Thyroid gland (tissue), 4 donors: ENCODE measurements at regions not wholly inside any gene's neighbourhood (a gene's known extent, or its start where the extent isn't known, plus 50 kb on each side); places are given as distances from the start of the nearest gene placed in this dataset.

Experiments used
- DNase-seq, 2 donors: peaks; one replicate each; pipeline ENCODE4 v3.0.0-alpha.2; 2019
- H3K27ac ChIP-seq, 3 donors: fragments of 200-600 bp; sonication (generic); 1 replicate in 2 of 3; 2 replicates in 1 of 3; pipeline ENCODE4 v1.5.1; 2016 to 2019; ENCODE audit warnings: mild to moderate bottlenecking in 1 of 3, moderate library complexity in 1 of 3
- H3K27me3 ChIP-seq: fragments of 200-600 bp; sonication (generic); one replicate; pipeline ENCODE4 v1.5.1; 2019
- H3K36me3 ChIP-seq, 2 donors: fragments of 200-600 bp; sonication (generic); one replicate each; pipeline ENCODE4 v1.5.1; 2016 to 2019
- H3K4me1 ChIP-seq, 2 donors: fragments of 200-600 bp; sonication (generic); one replicate each; pipeline ENCODE4 v1.5.1; 2017 to 2019
- H3K4me3 ChIP-seq, 3 donors: fragments of 200-600 bp; sonication (generic); replicated peaks in 1 of 3; 1 replicate in 2 of 3; 2 replicates in 1 of 3; pipeline ENCODE4 v1.5.1; 2016; ENCODE audit warnings: mild to moderate bottlenecking in 1 of 3
- H3K9me3 ChIP-seq: fragments of 200-600 bp; sonication (generic); one replicate; pipeline ENCODE4 v1.5.1; 2017
- POLR2A ChIP-seq, 2 donors: fragments of 450-650 bp; IDR thresholded peaks; one replicate each; pipeline ENCODE4 v1.6.1; 2017; ENCODE audit warnings: antibody characterized with exemption in 2 of 2, mild to moderate bottlenecking in 2 of 2, moderate library complexity in 1 of 2
- WGBS, 2 donors: methylation state at CpG; one replicate each; pipeline ENCODE4 v1.1.5; 2017; 5-methylcytosine and 5-hydroxymethylcytosine counted together
- intact Hi-C: fragments of 100-400 bp; cut with DNase I; formaldehyde crosslinking; loops from one replicate; pipeline ENCODE4 v1.15.1; 2023
- TF ChIP-seq, protein P1 (sequence below), 6 experiments: fragments of 200-600 bp in 3 of 6; fragments of 450-650 bp in 3 of 6; sonication (generic) in 3 of 6; IDR thresholded peaks; one replicate each; pipeline ENCODE4 v1.5.1; 2016 to 2019; ENCODE audit warnings: antibody characterized with exemption in 6 of 6, mild to moderate bottlenecking in 2 of 6, inconsistent platforms in 1 of 6, moderate library complexity in 1 of 6

DNA sequence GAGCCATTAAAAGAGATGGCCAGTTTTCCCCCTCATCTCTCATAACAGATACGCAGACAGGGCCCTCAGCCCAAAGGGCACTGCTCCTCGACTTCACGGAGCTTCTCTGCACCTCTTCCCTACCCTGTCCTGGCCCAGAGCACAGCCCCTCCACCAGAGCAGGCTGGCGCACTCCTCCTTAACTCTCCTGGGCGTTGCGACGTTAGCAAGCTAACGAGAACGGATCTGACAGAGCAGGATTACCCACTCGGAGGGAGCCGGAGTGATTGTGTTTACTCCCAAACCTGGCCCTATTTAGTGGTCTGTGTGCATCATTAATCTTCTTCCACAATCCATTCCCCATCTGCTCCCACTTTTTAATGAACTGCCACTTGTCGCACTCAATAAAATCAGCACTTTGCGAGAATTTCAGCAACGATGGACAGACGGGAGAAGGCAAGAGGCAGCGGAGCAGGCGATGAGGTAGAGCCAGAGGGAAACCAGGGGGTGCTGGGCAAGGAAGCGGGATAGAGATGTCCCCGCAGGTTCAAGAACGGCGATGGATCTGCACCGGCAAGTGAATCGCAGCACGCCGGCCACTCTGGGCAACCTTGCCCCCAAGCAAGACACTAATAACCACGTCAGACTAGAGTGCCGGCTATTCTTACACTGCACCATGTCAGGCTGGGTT, 159.4 kb downstream of the BUD13 start:
- no peaks in the 10 kb centered on the region for H3K9me3 ChIP-seq
- no peak for TF ChIP-seq POLR2A (IDR thresholded peaks at IDR 0.05)
- TF ChIP-seq, protein P1, sequence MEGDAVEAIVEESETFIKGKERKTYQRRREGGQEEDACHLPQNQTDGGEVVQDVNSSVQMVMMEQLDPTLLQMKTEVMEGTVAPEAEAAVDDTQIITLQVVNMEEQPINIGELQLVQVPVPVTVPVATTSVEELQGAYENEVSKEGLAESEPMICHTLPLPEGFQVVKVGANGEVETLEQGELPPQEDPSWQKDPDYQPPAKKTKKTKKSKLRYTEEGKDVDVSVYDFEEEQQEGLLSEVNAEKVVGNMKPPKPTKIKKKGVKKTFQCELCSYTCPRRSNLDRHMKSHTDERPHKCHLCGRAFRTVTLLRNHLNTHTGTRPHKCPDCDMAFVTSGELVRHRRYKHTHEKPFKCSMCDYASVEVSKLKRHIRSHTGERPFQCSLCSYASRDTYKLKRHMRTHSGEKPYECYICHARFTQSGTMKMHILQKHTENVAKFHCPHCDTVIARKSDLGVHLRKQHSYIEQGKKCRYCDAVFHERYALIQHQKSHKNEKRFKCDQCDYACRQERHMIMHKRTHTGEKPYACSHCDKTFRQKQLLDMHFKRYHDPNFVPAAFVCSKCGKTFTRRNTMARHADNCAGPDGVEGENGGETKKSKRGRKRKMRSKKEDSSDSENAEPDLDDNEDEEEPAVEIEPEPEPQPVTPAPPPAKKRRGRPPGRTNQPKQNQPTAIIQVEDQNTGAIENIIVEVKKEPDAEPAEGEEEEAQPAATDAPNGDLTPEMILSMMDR (IDR thresholded peaks at IDR 0.05), result no peak
- no peaks in the 10 kb centered on the region for H3K4me1 ChIP-seq
- WGBS, 2 donors, result 73% methylated on average over 27 of the region's 27 CpGs
- no peak overlapping the region for H3K27ac ChIP-seq
- no peak for DNase-seq
- intact Hi-C loops, result no loop called here
- no peaks in the 10 kb centered on the region for H3K27me3 ChIP-seq
- no peaks in the 10 kb centered on the region for H3K36me3 ChIP-seq
- no peak overlapping the region for H3K4me3 ChIP-seq

GRCh38 chr11:116611998-116612620, 160.7 kb downstream of the BUD13 start:
- intact Hi-C loops, result no loop called here
- Histone ChIP-seq H3K27ac (no peak overlapping the region), H3K4me1 (no peaks in the 10 kb centered on the region), H3K4me3 (no peak overlapping the region), H3K27me3 (no peaks in the 10 kb centered on the region), H3K36me3 (no peaks in the 10 kb centered on the region), H3K9me3 (no peaks in the 10 kb centered on the region)
- 86 to 87% methylated on average over 4 of the region's 4 CpGs for WGBS, 2 donors
- DNase-seq, result no peak
- TF ChIP-seq, protein P1 (IDR thresholded peaks at IDR 0.05), result no peak
- TF ChIP-seq POLR2A (IDR thresholded peaks at IDR 0.05), result no peak

- no peaks in the 10 kb centered on the region for H3K4me1 ChIP-seq
- intact Hi-C loops, result no loop called here
- H3K9me3 ChIP-seq, result no peaks in the 10 kb centered on the region
- H3K27ac ChIP-seq, result no peak overlapping the region
- H3K4me3 ChIP-seq, result no peak overlapping the region
- no peaks in the 10 kb centered on the region for H3K27me3 ChIP-seq
- 48 to 71% methylated on average over 7 of the region's 7 CpGs for WGBS, 2 donors
- no peaks in the 10 kb centered on the region for H3K36me3 ChIP-seq
- TF ChIP-seq POLR2A (IDR thresholded peaks at IDR 0.05), result no peak
- TF ChIP-seq, protein P1 (IDR thresholded peaks at IDR 0.05), result no peak
- no peak for DNase-seq
These were observed 162.6 kb downstream of the BUD13 start for GRCh38 chr11:116610190-116610589.

- Histone ChIP-seq H3K4me3 (no peak overlapping the region), H3K27me3 (no peaks in the 10 kb centered on the region), H3K9me3 (no peaks in the 10 kb centered on the region), H3K4me1 (no peaks in the 10 kb centered on the region), H3K36me3 (no peaks in the 10 kb centered on the region), H3K27ac (no peak overlapping the region)
- TF ChIP-seq POLR2A (IDR thresholded peaks at IDR 0.05), result no peak
- no peak for DNase-seq
- intact Hi-C loops, result no loop called here
These were observed 165.8 kb downstream of the BUD13 start for GRCh38 chr11:116607027-116607426.

- H3K4me3 ChIP-seq, result no peak overlapping the region
- H3K9me3 ChIP-seq, result no peaks in the 10 kb centered on the region
- H3K36me3 ChIP-seq, result no peaks in the 10 kb centered on the region
- DNase-seq, result peak; percentile 49 to 73
- no peaks in the 10 kb centered on the region for H3K4me1 ChIP-seq
- no peak overlapping the region for H3K27ac ChIP-seq
- WGBS, 2 donors, result 36% methylated on average over 6 of the region's 6 CpGs
- no peaks in the 10 kb centered on the region for H3K27me3 ChIP-seq
- TF ChIP-seq, protein P1 (IDR thresholded peaks at IDR 0.05), result peak in 3 of 6 experiments; percentile 32 to 40 (median 34)
- TF ChIP-seq POLR2A (IDR thresholded peaks at IDR 0.05), result no peak
- intact Hi-C loops, result no loop called here
These were observed 167.0 kb downstream of the BUD13 start for GRCh38 chr11:116605543-116606459.
